ENCODE measurements at regions not wholly inside any gene's neighbourhood (a gene's known extent, or its start where the extent isn't known, plus 50 kb on each side); places are given as distances from the start of the nearest gene placed in this dataset.

- TF ChIP-seq CTCF (conservative IDR thresholded peaks at IDR 0.05; ENCODE audit: low read length) (no peak), EZH2phosphoT487 (IDR thresholded peaks at IDR 0.05; ENCODE audit: borderline replicate concordance, low read depth, low read length) (no peak)
Measured at GRCh38 chr7:17466216-17466615, 167.8 kb downstream of the AHR start.

Data from OCI-LY7 (cell line).